ENCODE measurements at regions not wholly inside any gene's neighbourhood (a gene's known extent, or its start where the extent isn't known, plus 50 kb on each side); places are given as distances from the start of the nearest gene placed in this dataset.

DNA sequence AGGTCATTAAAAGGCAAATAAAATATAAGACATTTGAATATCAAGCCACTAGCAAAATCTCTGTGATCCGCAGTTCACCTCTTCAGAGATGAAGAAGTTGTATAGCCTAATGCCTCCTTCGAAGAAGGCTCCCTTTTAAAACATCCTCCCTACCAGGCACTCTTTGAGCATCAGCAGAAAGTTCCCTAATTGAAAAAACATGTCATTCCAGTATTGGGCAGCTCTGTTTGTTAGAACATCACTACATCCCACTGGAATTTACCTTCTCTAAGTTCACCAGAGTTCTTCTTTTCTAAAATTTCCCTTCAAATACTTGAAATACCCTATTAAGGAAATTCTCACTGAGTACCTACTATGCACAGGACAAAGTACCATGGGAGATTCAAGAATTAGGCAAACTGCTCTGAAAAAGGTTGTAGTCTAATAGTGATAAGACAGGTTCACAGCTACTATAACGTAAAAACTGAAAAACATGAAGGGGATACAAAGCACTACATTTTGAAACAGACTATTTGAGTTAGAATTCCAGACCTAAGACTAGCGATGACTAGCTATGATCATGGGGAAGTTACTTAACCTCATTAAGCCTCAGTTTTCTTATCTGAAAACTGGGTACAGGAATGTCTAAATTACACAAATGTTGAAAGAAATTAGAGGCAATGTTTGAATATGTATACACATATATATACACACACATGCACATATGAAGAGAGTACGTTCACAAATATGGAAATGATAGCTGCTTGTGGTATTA lies 128.7 kb downstream of the ELAPOR2 start:
- Histone ChIP-seq H3K9me3 (no peaks in the 10 kb centered on the region), H3K4me3 (no peak overlapping the region), H3K27ac (no peak overlapping the region), H3K27me3 (no peaks in the 10 kb centered on the region), H3K4me1 (peaks cover 0 to 17% (median 9%) of the 10 kb centered on the region in 9 donors), H3K36me3 (no peaks in the 10 kb centered on the region)
- WGBS, 2 donors = 93 to 96% methylated on average over 5 of the region's 5 CpGs
- ATAC-seq (no peak), DNase-seq (no peak)
- intact Hi-C loops (cut with DNase I) = loop anchor here in 4 of 10 donors (5.0 to 10.0 kb wide), 4 partner anchors 124 to 304 kb away; partner anchors contain the start of genes ELAPOR2 (in 2 of the 4) and DMTF1 (in 1 of the 4)
- TF ChIP-seq, protein P1, sequence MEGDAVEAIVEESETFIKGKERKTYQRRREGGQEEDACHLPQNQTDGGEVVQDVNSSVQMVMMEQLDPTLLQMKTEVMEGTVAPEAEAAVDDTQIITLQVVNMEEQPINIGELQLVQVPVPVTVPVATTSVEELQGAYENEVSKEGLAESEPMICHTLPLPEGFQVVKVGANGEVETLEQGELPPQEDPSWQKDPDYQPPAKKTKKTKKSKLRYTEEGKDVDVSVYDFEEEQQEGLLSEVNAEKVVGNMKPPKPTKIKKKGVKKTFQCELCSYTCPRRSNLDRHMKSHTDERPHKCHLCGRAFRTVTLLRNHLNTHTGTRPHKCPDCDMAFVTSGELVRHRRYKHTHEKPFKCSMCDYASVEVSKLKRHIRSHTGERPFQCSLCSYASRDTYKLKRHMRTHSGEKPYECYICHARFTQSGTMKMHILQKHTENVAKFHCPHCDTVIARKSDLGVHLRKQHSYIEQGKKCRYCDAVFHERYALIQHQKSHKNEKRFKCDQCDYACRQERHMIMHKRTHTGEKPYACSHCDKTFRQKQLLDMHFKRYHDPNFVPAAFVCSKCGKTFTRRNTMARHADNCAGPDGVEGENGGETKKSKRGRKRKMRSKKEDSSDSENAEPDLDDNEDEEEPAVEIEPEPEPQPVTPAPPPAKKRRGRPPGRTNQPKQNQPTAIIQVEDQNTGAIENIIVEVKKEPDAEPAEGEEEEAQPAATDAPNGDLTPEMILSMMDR (IDR thresholded peaks at IDR 0.05) = no peak

DNA sequence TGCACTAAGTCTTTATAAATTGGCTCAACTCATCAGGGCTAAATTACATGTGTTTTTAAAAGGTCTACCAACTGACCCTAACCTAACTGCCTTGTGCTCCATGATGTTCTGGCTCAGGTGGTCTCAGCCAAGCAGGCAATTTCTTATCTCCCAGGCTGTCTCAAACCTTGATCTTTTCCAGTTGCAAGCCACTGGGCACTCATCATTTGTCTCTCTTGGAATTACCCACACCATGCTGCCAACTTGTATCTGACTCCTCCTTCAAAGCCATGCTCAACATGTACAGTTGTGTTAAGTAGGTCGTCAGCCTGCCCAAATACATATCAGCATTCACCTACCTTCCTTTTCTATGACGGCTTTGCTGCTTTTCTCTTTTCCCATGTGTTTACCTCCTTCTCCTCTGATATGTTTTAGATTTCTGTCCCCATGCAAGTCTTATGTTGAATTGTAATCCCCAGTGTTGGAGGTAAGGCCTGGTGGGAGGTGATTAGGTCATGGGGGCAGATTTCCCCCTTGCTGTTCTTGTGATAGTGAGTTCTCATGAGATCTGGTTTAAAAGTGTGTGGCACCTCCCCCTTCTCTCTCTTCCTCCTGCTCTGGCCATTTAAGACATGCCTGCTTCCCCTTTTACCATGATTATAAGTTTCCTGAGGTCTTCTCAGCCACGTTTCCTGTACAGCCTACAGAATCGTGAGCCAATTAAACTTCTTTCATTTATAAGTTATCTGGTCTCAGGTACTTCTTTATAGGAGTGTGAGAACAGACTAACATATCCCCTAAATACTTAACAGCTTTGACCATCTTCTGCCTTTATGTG lies 130.0 kb downstream of the ELAPOR2 start:
- no peak for DNase-seq
- 66 to 76% methylated on average over 4 of the region's 4 CpGs for WGBS, 2 donors
- H3K36me3 ChIP-seq = peaks cover 0 to 9% (median 0%) of the 10 kb centered on the region in 9 donors
- intact Hi-C loops (cut with DNase I) = loop anchor here in 9 of 10 donors (5.0 to 10.0 kb wide), 7 partner anchors 125 to 308 kb away; partner anchors contain the start of genes DMTF1 (in 2 of the 9) and ELAPOR2 (in 2 of the 9)
- H3K27me3 ChIP-seq = no peaks in the 10 kb centered on the region
- H3K9me3 ChIP-seq = no peaks in the 10 kb centered on the region
- ATAC-seq = no peak
- TF ChIP-seq, protein P1 (IDR thresholded peaks at IDR 0.05) = no peak
- H3K4me3 ChIP-seq = no peak overlapping the region
- no peak overlapping the region for H3K27ac ChIP-seq
- peaks cover 0 to 22% (median 9%) of the 10 kb centered on the region in 9 donors for H3K4me1 ChIP-seq

DNA sequence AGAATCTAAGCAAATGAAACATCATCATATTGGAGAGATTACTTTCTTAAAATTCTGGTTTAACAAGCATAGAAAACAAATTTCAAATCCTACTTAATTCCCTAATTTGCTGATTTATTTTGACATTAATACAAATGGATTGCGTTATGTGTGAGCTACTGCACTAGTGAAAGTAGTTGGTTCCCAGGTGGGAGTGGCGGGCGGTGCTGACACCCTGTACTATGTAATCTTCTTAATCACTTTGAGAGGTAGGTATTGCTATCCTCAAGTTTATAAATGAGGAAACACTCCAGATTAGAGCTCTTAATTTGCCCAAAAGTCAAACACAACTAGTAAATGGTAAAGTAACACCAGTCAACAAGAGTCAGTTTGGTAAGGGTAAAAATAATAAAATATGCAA lies 131.1 kb downstream of the ELAPOR2 start:
- Histone ChIP-seq H3K36me3 (peaks cover 0 to 9% (median 0%) of the 10 kb centered on the region in 9 donors), H3K4me3 (no peak overlapping the region), H3K27ac (no peak overlapping the region), H3K27me3 (no peaks in the 10 kb centered on the region), H3K4me1 (peaks cover 0 to 18% (median 9%) of the 10 kb centered on the region in 9 donors), H3K9me3 (no peaks in the 10 kb centered on the region)
- WGBS, 2 donors = 94% methylated on average over 3 of the region's 3 CpGs
- DNase-seq (no peak), ATAC-seq (no peak)
- intact Hi-C loops (cut with DNase I) = loop anchor here in 6 of 10 donors (5.0 kb wide), 4 partner anchors 219 to 309 kb away; partner anchors contain the start of gene DMTF1 (in 1 of the 6)
- TF ChIP-seq, protein P1 (IDR thresholded peaks at IDR 0.05) = no peak

DNA sequence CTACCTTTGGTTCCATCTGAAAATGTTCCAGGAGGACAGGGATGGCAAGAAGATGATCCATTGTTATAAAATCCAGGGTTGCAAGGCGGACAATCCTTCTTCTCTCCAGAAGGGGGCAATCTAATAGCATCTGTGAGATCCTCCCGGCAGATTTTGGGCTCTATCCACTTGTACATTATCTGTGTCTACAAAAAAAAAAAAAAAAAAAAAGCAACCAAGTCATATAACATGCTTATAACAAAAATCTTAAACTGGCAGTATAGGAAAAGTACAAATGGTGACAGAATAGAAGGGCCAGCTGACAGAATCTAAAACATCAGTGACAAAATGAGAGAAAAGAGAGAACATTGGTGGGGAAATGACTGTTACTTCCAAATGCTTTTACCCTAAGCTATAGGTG lies 132.7 kb downstream of the ELAPOR2 start:
- intact Hi-C loops (cut with DNase I) = loop anchor here in 6 of 10 donors (5.0 kb wide), 4 partner anchors 221 to 311 kb away; partner anchors contain the start of gene DMTF1 (in 1 of the 6)
- ATAC-seq (peak in 1 of 8 donors; percentile 42), DNase-seq (no peak)
- 7 to 13% methylated on average over 2 of the region's 2 CpGs for WGBS, 2 donors
- Histone ChIP-seq H3K36me3 (peaks cover 0 to 9% (median 0%) of the 10 kb centered on the region in 9 donors), H3K27ac (no peak overlapping the region), H3K4me3 (no peak overlapping the region), H3K27me3 (no peaks in the 10 kb centered on the region), H3K9me3 (no peaks in the 10 kb centered on the region), H3K4me1 (peaks cover 0 to 6% (median 2%) of the 10 kb centered on the region in 9 donors)
- TF ChIP-seq, protein P1 (IDR thresholded peaks at IDR 0.05) = peak; percentile 38 to 78 (median 67)

Measured in heart right ventricle (tissue), 16 donors.